Ovary (tissue), 7 donors: ENCODE measurements at regions not wholly inside any gene's neighbourhood (a gene's known extent, or its start where the extent isn't known, plus 50 kb on each side); places are given as distances from the start of the nearest gene placed in this dataset.

Experiments used
- DNase-seq, 5 donors: peaks; one replicate each; pipeline ENCODE4 v3.0.0-alpha.2; 2019 to 2020
- H3K27ac ChIP-seq, 2 donors: fragments of 200-600 bp; one replicate each; pipeline versions ENCODE4 v1.5.1 to v1.8.0; 2019 to 2022
- H3K27me3 ChIP-seq: fragments of 200-600 bp; one replicate; pipeline ENCODE4 v1.8.0; 2022
- H3K36me3 ChIP-seq: fragments of 200-600 bp; sonication (generic); one replicate; pipeline ENCODE4 v1.5.1; 2019
- H3K4me1 ChIP-seq: one replicate; pipeline ENCODE4 v1.8.1; 2013; ENCODE audit warnings: mild to moderate bottlenecking, moderate library complexity; ENCODE audit not compliant: insufficient read depth
- H3K4me3 ChIP-seq: fragments of 200-600 bp; sonication (generic); one replicate; pipeline ENCODE4 v1.5.1; 2017
- H3K9me3 ChIP-seq, 2 donors: fragments of 200-600 bp in 1 of 2; sonication (generic) in 1 of 2; one replicate each; pipeline versions ENCODE4 v1.5.1 to v1.8.1; 2013 to 2019; ENCODE audit warnings: mild to moderate bottlenecking in 1 of 2, moderate library complexity in 1 of 2
- EP300 ChIP-seq: sonication (generic); formaldehyde crosslinking; IDR thresholded peaks from one replicate; pipeline ENCODE4 v1.6.1; 2017; ENCODE audit warnings: antibody characterized with exemption
- POLR2A ChIP-seq: fragments of 450-650 bp; IDR thresholded peaks from one replicate; pipeline ENCODE4 v1.6.1; 2017; ENCODE audit warnings: antibody characterized with exemption, mild to moderate bottlenecking, moderate library complexity
- WGBS, 3 donors: extraction: QIAGEN DNeasy Blood & Tissue Kit in 1 of 3; methylation state at CpG; one replicate each; pipeline versions ENCODE4 v1.1.5 to v1.1.7; 2013 to 2017; 5-methylcytosine and 5-hydroxymethylcytosine counted together
- intact Hi-C, 4 donors: fragments of 100-400 bp; cut with DNase I; formaldehyde crosslinking; loops; one replicate each; pipeline versions ENCODE4 v1.11.0 to v1.15.1; 2022 to 2023
- TF ChIP-seq, protein P1 (sequence below), 3 donors: fragments of 450-650 bp in 2 of 3; fragments of 200-600 bp in 1 of 3; IDR thresholded peaks; one replicate each; pipeline versions ENCODE4 v1.5.1 to v1.8.0; 2016 to 2022; ENCODE audit warnings: antibody characterized with exemption in 3 of 3, mild to moderate bottlenecking in 1 of 3
- donor health status: DM: no; HTN: no; CAD: no; lungs with moderate emphysema.
- donor health status: DM: no; HTN: no; CAD: no.
- donor health status: Bipolar disorder and iron deficiency.
- donor health status: DM: no; HTN: no; CAD: no.
- donor health status: DM: yes; HTN: yes; CAD: no.

DNA sequence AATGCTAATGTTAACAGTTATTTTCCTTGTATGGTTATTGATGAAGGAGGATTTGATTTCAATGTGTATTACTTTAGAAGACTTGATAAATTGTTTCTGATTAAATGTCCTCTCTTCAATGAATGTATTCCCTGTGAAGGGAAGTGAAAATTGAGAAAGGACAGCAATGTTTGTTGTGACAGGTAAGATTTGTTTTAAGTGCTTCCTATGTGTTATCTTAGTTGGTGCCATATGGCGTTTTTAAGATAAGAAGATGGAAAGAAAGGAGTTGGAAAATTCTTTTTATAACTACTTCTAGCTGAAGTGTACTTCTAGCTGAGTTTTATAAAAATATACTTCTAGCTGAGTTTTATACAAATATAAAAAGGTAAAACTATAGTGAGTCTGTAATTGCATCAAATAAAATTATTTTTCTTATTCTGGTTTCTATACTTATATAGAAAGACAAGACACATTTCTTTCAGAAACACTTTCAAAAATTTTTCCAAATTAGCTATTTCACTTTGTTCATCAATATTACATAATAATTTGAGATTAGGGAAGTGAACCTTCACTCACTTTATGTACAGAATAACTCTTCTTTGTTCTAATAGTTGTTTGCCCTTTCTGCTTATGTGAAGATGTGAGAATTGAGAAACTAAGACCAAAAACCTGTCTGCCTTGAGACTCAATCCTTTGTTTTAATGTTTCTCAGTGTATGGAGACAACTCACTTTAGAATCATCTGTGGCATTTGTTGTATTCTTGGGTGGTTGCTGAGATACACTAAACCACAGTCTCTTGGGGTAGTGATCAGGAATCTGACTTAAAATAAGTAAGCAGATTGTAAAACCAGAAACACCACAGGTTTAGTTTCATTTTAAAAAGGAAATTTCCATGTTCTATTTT is 382.9 kb upstream of the B3GALT2 start:
- intact Hi-C loops: no loop called here
- Histone ChIP-seq H3K36me3 (no peaks in the 10 kb centered on the region), H3K27me3 (no peaks in the 10 kb centered on the region), H3K27ac (no peak overlapping the region), H3K9me3 (no peaks in the 10 kb centered on the region), H3K4me3 (no peak overlapping the region), H3K4me1 (no peaks in the 10 kb centered on the region)
- WGBS, 3 donors: 10 to 13% (median 12%) methylated on average over 1 of the region's 1 CpG
- TF ChIP-seq, protein P1, sequence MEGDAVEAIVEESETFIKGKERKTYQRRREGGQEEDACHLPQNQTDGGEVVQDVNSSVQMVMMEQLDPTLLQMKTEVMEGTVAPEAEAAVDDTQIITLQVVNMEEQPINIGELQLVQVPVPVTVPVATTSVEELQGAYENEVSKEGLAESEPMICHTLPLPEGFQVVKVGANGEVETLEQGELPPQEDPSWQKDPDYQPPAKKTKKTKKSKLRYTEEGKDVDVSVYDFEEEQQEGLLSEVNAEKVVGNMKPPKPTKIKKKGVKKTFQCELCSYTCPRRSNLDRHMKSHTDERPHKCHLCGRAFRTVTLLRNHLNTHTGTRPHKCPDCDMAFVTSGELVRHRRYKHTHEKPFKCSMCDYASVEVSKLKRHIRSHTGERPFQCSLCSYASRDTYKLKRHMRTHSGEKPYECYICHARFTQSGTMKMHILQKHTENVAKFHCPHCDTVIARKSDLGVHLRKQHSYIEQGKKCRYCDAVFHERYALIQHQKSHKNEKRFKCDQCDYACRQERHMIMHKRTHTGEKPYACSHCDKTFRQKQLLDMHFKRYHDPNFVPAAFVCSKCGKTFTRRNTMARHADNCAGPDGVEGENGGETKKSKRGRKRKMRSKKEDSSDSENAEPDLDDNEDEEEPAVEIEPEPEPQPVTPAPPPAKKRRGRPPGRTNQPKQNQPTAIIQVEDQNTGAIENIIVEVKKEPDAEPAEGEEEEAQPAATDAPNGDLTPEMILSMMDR (IDR thresholded peaks at IDR 0.05): no peak
- TF ChIP-seq EP300 (no peak), POLR2A (no peak)
- DNase-seq: no peak

DNA sequence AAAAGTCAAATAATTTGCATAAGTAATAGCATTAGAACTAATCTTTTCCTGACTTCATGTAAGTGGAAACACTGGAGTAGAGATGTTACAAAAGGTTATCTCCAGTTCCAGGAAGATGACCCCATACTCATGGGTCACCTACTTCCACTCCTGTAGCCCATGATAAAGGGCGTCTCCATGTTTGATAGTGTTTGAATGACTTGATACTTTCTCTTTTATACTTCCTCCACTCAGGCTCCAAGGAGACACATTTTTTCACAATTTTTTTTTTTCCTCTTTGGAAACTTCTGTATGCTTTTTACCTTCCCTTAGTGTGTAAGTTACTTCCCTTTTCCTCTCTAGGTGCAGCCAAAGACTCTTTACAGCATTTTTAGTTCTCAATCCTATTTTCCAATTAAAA is 382.1 kb upstream of the B3GALT2 start:
- H3K27me3 ChIP-seq: no peaks in the 10 kb centered on the region
- H3K4me3 ChIP-seq: no peak overlapping the region
- 81 to 87% (median 84%) methylated on average over 1 of the region's 1 CpG for WGBS, 3 donors
- no peaks in the 10 kb centered on the region for H3K36me3 ChIP-seq
- no peak for TF ChIP-seq POLR2A
- no peak for TF ChIP-seq EP300
- TF ChIP-seq, protein P1 (IDR thresholded peaks at IDR 0.05): no peak
- DNase-seq: no peak
- intact Hi-C loops: no loop called here
- H3K27ac ChIP-seq: no peak overlapping the region
- H3K9me3 ChIP-seq: no peaks in the 10 kb centered on the region
- no peaks in the 10 kb centered on the region for H3K4me1 ChIP-seq

DNA sequence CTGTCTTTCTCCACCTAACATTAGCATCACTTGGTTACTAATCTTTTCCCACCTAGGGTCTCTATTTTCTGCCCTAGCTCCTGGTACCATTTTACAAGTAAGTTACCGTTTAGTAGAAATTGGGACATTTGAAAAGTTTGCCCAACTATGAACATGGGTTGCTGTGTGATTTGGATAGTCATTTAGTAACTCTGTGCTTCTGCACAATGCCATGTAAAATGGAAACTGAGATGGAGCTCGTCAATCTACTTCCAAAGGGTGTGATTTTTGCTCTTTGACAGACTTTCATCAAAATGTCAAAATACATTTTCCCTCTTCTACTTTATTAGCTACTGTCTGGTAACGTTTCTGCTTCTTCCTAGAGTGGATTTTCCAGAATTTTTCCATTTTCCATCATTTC is 381.5 kb upstream of the B3GALT2 start:
- 92 to 95% (median 93%) methylated on average over 3 of the region's 3 CpGs for WGBS, 3 donors

DNA sequence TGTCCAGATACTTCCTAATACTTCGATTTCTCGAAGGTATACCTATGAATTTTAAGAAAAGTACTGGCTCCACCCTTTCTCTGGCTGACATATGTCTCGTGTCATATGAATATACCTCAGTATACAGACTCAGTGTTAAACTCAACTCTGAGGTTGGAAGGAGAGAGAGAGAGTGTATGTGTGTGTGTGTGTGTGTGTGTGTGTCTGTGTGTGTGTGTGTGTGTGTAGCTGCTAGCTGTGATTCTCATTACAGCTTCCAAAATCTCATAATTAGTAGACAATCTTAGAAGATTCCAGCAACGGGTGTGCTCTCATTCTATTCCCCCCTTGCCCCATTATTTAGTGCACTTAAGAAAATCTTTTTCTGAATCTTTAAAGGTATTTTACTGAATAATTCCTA is 380.3 kb upstream of the B3GALT2 start:
- H3K27ac ChIP-seq: no peak overlapping the region
- H3K4me3 ChIP-seq: no peak overlapping the region
- 94 to 96% (median 94%) methylated on average over 4 of the region's 4 CpGs for WGBS, 3 donors
- no peaks in the 10 kb centered on the region for H3K4me1 ChIP-seq
- no peaks in the 10 kb centered on the region for H3K36me3 ChIP-seq
- no peaks in the 10 kb centered on the region for H3K27me3 ChIP-seq
- TF ChIP-seq, protein P1 (IDR thresholded peaks at IDR 0.05): no peak
- no peak for TF ChIP-seq POLR2A
- TF ChIP-seq EP300: no peak
- DNase-seq: no peak
- intact Hi-C loops: no loop called here
- H3K9me3 ChIP-seq: no peaks in the 10 kb centered on the region

More for the DNA sequence above, 381.5 kb upstream of the B3GALT2 start:
- no peaks in the 10 kb centered on the region for H3K4me1 ChIP-seq
- no peaks in the 10 kb centered on the region for H3K9me3 ChIP-seq
- no peak for DNase-seq
- no peak for TF ChIP-seq POLR2A
- TF ChIP-seq, protein P1 (IDR thresholded peaks at IDR 0.05): no peak
- no peak for TF ChIP-seq EP300
- no peak overlapping the region for H3K4me3 ChIP-seq
- H3K27me3 ChIP-seq: no peaks in the 10 kb centered on the region
- intact Hi-C loops: no loop called here
- H3K36me3 ChIP-seq: no peaks in the 10 kb centered on the region
- no peak overlapping the region for H3K27ac ChIP-seq
